ENCODE measurements at regions not wholly inside any gene's neighbourhood (a gene's known extent, or its start where the extent isn't known, plus 50 kb on each side); places are given as distances from the start of the nearest gene placed in this dataset.

- Mint-ChIP-seq H3K36me3 (ENCODE audit: low read depth) (peaks cover 19% of the 10 kb centered on the region), H3K27ac (no peak overlapping the region), H3K27me3 (ENCODE audit: insufficient read depth, low read depth, poor library complexity) (no peaks in the 10 kb centered on the region), H3K4me1 (no peaks in the 10 kb centered on the region), H3K4me3 (no peak overlapping the region), H3K9me3 (peaks cover 21% of the 10 kb centered on the region)
- Histone ChIP-seq H2AFZ (no peak overlapping the region), H3K27ac (ENCODE audit: low read depth) (no peak overlapping the region), H3K4me2 (no peak overlapping the region), H3K36me3 (ENCODE audit: insufficient read depth) (no peaks in the 10 kb centered on the region), H3F3A (replicated peaks; ENCODE audit: low read depth) (no peaks in the 10 kb centered on the region), H3K9me2 (ENCODE audit: insufficient read depth) (peaks cover 2% of the 10 kb centered on the region; the same call in 1 of the 2 replicates), H3K79me2 (replicated peaks; ENCODE audit: insufficient read depth) (no peaks in the 10 kb centered on the region), H3K4me1 (ENCODE audit: insufficient read depth) (no peaks in the 10 kb centered on the region), H3K4me3 (no peak overlapping the region), H4K20me1 (replicated peaks; ENCODE audit: insufficient read depth) (no peaks in the 10 kb centered on the region), H3K27me3 (ENCODE audit: insufficient read depth) (no peaks in the 10 kb centered on the region)
- TF ChIP-seq POLR2AphosphoS5 (IDR thresholded peaks at IDR 0.05; ENCODE audit: low read depth) (no peak), NANOG (IDR thresholded peaks at IDR 0.05; ENCODE audit: borderline replicate concordance) (no peak), JUNB (IDR thresholded peaks at IDR 0.05; ENCODE audit: unreplicated experiment) (no peak)
- ATAC-seq (no peak), DNase-seq (ENCODE audit: low spot score) (no peak)
These were observed 184.9 kb upstream of the AADAT start for GRCh38 chr4:170274616-170275015.

- H3K9me3 Mint-ChIP-seq, result peaks cover 22% of the 10 kb centered on the region
- Histone ChIP-seq H4K20me1 (replicated peaks; ENCODE audit: insufficient read depth) (no peaks in the 10 kb centered on the region), H3K27me3 (ENCODE audit: insufficient read depth) (no peaks in the 10 kb centered on the region), H3F3A (replicated peaks; ENCODE audit: low read depth) (no peaks in the 10 kb centered on the region), H3K36me3 (ENCODE audit: insufficient read depth) (no peaks in the 10 kb centered on the region), H3K79me2 (replicated peaks; ENCODE audit: insufficient read depth) (no peaks in the 10 kb centered on the region), H2AFZ (no peak overlapping the region), H3K4me1 (ENCODE audit: insufficient read depth) (no peaks in the 10 kb centered on the region), H3K4me2 (no peak overlapping the region), H3K27ac (ENCODE audit: low read depth) (no peak overlapping the region), H3K9me2 (ENCODE audit: insufficient read depth) (no peaks in the 10 kb centered on the region; the same call in 1 of the 2 replicates), H3K4me3 (no peak overlapping the region)
- H3K4me3 Mint-ChIP-seq, result no peak overlapping the region
- H3K27me3 Mint-ChIP-seq (ENCODE audit: insufficient read depth, low read depth, poor library complexity), result no peaks in the 10 kb centered on the region
- DNase-seq (ENCODE audit: low spot score) (no peak), ATAC-seq (no peak)
- H3K36me3 Mint-ChIP-seq (ENCODE audit: low read depth), result peaks cover 13% of the 10 kb centered on the region
- no peak overlapping the region for H3K27ac Mint-ChIP-seq
- H3K4me1 Mint-ChIP-seq, result no peaks in the 10 kb centered on the region
- no peak for TF ChIP-seq EZH2phosphoT487 (IDR thresholded peaks at IDR 0.05; ENCODE audit: unreplicated experiment)
- no peak for TF ChIP-seq NANOG (IDR thresholded peaks at IDR 0.05; ENCODE audit: borderline replicate concordance)
- no peak for TF ChIP-seq EZH2 (IDR thresholded peaks at IDR 0.05; ENCODE audit: low read depth, unreplicated experiment)
- no peak for TF ChIP-seq JUNB (IDR thresholded peaks at IDR 0.05; ENCODE audit: unreplicated experiment)
- TF ChIP-seq POLR2AphosphoS5 (IDR thresholded peaks at IDR 0.05; ENCODE audit: low read depth), result no peak
- no peak for TF ChIP-seq ZNF331 (CRISPR knock-in tag; IDR thresholded peaks at IDR 0.05; ENCODE audit: low read depth)
- TF ChIP-seq ETS1 (IDR thresholded peaks at IDR 0.05), result no peak
- TF ChIP-seq, protein P1, sequence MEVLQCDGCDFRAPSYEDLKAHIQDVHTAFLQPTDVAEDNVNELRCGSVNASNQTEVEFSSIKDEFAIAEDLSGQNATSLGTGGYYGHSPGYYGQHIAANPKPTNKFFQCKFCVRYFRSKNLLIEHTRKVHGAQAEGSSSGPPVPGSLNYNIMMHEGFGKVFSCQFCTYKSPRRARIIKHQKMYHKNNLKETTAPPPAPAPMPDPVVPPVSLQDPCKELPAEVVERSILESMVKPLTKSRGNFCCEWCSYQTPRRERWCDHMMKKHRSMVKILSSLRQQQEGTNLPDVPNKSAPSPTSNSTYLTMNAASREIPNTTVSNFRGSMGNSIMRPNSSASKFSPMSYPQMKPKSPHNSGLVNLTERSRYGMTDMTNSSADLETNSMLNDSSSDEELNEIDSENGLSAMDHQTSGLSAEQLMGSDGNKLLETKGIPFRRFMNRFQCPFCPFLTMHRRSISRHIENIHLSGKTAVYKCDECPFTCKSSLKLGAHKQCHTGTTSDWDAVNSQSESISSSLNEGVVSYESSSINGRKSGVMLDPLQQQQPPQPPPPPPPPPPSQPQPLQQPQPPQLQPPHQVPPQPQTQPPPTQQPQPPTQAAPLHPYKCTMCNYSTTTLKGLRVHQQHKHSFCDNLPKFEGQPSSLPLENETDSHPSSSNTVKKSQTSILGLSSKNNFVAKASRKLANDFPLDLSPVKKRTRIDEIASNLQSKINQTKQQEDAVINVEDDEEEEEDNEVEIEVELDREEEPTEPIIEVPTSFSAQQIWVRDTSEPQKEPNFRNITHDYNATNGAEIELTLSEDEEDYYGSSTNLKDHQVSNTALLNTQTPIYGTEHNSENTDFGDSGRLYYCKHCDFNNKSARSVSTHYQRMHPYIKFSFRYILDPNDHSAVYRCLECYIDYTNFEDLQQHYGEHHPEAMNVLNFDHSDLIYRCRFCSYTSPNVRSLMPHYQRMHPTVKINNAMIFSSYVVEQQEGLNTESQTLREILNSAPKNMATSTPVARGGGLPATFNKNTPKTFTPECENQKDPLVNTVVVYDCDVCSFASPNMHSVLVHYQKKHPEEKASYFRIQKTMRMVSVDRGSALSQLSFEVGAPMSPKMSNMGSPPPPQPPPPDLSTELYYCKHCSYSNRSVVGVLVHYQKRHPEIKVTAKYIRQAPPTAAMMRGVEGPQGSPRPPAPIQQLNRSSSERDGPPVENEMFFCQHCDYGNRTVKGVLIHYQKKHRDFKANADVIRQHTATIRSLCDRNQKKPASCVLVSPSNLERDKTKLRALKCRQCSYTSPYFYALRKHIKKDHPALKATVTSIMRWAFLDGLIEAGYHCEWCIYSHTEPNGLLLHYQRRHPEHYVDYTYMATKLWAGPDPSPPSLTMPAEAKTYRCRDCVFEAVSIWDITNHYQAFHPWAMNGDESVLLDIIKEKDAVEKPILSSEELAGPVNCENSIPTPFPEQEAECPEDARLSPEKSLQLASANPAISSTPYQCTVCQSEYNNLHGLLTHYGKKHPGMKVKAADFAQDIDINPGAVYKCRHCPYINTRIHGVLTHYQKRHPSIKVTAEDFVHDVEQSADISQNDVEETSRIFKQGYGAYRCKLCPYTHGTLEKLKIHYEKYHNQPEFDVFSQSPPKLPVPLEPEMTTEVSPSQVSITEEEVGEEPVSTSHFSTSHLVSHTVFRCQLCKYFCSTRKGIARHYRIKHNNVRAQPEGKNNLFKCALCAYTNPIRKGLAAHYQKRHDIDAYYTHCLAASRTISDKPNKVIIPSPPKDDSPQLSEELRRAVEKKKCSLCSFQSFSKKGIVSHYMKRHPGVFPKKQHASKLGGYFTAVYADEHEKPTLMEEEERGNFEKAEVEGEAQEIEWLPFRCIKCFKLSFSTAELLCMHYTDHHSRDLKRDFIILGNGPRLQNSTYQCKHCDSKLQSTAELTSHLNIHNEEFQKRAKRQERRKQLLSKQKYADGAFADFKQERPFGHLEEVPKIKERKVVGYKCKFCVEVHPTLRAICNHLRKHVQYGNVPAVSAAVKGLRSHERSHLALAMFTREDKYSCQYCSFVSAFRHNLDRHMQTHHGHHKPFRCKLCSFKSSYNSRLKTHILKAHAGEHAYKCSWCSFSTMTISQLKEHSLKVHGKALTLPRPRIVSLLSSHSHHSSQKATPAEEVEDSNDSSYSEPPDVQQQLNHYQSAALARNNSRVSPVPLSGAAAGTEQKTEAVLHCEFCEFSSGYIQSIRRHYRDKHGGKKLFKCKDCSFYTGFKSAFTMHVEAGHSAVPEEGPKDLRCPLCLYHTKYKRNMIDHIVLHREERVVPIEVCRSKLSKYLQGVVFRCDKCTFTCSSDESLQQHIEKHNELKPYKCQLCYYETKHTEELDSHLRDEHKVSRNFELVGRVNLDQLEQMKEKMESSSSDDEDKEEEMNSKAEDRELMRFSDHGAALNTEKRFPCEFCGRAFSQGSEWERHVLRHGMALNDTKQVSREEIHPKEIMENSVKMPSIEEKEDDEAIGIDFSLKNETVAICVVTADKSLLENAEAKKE (CRISPR knock-in tag; IDR thresholded peaks at IDR 0.05), result no peak
- no peak for TF ChIP-seq CREB1 (CRISPR knock-in tag; IDR thresholded peaks at IDR 0.05; ENCODE audit: low read depth)
- TF ChIP-seq STAT1 (IDR thresholded peaks at IDR 0.05; ENCODE audit: unreplicated experiment), result no peak
- TF ChIP-seq, protein P2, sequence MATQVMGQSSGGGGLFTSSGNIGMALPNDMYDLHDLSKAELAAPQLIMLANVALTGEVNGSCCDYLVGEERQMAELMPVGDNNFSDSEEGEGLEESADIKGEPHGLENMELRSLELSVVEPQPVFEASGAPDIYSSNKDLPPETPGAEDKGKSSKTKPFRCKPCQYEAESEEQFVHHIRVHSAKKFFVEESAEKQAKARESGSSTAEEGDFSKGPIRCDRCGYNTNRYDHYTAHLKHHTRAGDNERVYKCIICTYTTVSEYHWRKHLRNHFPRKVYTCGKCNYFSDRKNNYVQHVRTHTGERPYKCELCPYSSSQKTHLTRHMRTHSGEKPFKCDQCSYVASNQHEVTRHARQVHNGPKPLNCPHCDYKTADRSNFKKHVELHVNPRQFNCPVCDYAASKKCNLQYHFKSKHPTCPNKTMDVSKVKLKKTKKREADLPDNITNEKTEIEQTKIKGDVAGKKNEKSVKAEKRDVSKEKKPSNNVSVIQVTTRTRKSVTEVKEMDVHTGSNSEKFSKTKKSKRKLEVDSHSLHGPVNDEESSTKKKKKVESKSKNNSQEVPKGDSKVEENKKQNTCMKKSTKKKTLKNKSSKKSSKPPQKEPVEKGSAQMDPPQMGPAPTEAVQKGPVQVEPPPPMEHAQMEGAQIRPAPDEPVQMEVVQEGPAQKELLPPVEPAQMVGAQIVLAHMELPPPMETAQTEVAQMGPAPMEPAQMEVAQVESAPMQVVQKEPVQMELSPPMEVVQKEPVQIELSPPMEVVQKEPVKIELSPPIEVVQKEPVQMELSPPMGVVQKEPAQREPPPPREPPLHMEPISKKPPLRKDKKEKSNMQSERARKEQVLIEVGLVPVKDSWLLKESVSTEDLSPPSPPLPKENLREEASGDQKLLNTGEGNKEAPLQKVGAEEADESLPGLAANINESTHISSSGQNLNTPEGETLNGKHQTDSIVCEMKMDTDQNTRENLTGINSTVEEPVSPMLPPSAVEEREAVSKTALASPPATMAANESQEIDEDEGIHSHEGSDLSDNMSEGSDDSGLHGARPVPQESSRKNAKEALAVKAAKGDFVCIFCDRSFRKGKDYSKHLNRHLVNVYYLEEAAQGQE (IDR thresholded peaks at IDR 0.05; ENCODE audit: unreplicated experiment), result no peak
These were observed 183.2 kb upstream of the AADAT start for GRCh38 chr4:170272959-170273358.

Measured in GM23338 (cell line).